ENCODE measurements at regions not wholly inside any gene's neighbourhood (a gene's known extent, or its start where the extent isn't known, plus 50 kb on each side); places are given as distances from the start of the nearest gene placed in this dataset.

DNA sequence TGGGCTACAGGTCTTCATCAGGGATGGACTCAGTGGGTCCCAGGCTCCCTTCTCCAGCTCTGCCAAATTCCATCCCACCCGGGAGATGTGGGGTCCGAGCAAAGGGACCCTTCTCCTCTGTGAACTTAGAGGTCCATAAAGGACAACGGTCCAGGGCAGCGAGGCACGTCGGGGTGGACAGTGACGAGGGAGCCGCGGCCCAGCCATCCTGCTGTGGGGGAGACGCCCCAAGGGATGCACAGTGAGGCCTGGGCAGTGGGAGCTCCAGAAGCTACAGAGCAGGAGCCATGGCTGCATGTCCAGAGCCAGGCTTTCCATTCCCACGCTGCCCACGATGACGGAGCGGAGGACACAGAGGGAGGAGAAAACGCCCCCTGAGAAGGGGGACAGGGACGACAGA, 107.5 kb upstream of the PPP1R26 start:
- TF ChIP-seq GATA3 (IDR thresholded peaks at IDR 0.05; ENCODE audit: low read depth, low read length): no peak
- no peak for TF ChIP-seq GATA2 (IDR thresholded peaks at IDR 0.05; ENCODE audit: low read depth, low read length)
